G401.6 (cell line): ENCODE measurements at regions not wholly inside any gene's neighbourhood (a gene's known extent, or its start where the extent isn't known, plus 50 kb on each side); places are given as distances from the start of the nearest gene placed in this dataset.

Experiments used
- FAIRE-seq: peaks from 2 replicates; lab custom pipeline; 2012; peaks lifted over from hg19 to GRCh38; lab: Jason Lieb, UNC

GRCh38 chr18:78605255-78605654, 374.4 kb upstream of the SALL3 start:
- FAIRE-seq = no peak

- no peak for FAIRE-seq
Observed at GRCh38 chr18:78607221-78607620, 372.4 kb upstream of the SALL3 start.

GRCh38 chr18:78607784-78608183, 371.8 kb upstream of the SALL3 start:
- no peak for FAIRE-seq

- FAIRE-seq = no peak
Observed at GRCh38 chr18:78610179-78610578, 369.4 kb upstream of the SALL3 start.

- FAIRE-seq = no peak
Observed at GRCh38 chr18:78611201-78611800, 368.3 kb upstream of the SALL3 start.

- no peak for FAIRE-seq
Observed at GRCh38 chr18:78611869-78612268, 367.7 kb upstream of the SALL3 start.

- no peak for FAIRE-seq
Observed at GRCh38 chr18:78612318-78612717, 367.3 kb upstream of the SALL3 start.

- no peak for FAIRE-seq
Observed at GRCh38 chr18:78612801-78613200, 366.8 kb upstream of the SALL3 start.

- FAIRE-seq = no peak
Observed at GRCh38 chr18:78618726-78619125, 360.9 kb upstream of the SALL3 start.

GRCh38 chr18:78619854-78620253, 359.8 kb upstream of the SALL3 start:
- FAIRE-seq = no peak

- no peak for FAIRE-seq
Observed at GRCh38 chr18:78620326-78620725, 359.3 kb upstream of the SALL3 start.

- FAIRE-seq = no peak
Observed at GRCh38 chr18:78621141-78621755, 358.4 kb upstream of the SALL3 start.

- FAIRE-seq = no peak
Observed at GRCh38 chr18:78622251-78622906, 357.2 kb upstream of the SALL3 start.

GRCh38 chr18:78622907-78623541, 356.6 kb upstream of the SALL3 start:
- FAIRE-seq = no peak

GRCh38 chr18:78624646-78625279, 354.9 kb upstream of the SALL3 start:
- FAIRE-seq = no peak

GRCh38 chr18:78625847-78626246, 353.8 kb upstream of the SALL3 start:
- no peak for FAIRE-seq

- FAIRE-seq = no peak
Observed at GRCh38 chr18:78627551-78628346, 351.9 kb upstream of the SALL3 start.

GRCh38 chr18:78629426-78629825, 350.2 kb upstream of the SALL3 start:
- FAIRE-seq = no peak

GRCh38 chr18:78630356-78630755, 349.3 kb upstream of the SALL3 start:
- FAIRE-seq = no peak

GRCh38 chr18:78630981-78631510, 348.6 kb upstream of the SALL3 start:
- no peak for FAIRE-seq

- no peak for FAIRE-seq
Observed at GRCh38 chr18:78632111-78632541, 347.5 kb upstream of the SALL3 start.
